Cardiac fibroblast (primary cell): ENCODE measurements at regions not wholly inside any gene's neighbourhood (a gene's known extent, or its start where the extent isn't known, plus 50 kb on each side); places are given as distances from the start of the nearest gene placed in this dataset.
"Not testable (repeated sequence)": the region's sequence is repeated elsewhere in the genome, so short reads cannot be mapped to it uniquely, and the experiment has no call there.

Experiments used
- DNase-seq, 2 donors: peaks; one replicate each; pipeline versions ENCODE4 v3.0.0 to v3.0.0-alpha.2; 2010; ENCODE audit warnings: low read depth in 2 of 2
- H3K4me3 ChIP-seq, 2 donors: replicated peaks in 1 of 2; 1 replicate in 1 of 2; 2 replicates in 1 of 2; pipeline ENCODE4 v1.5.1; 2011; ENCODE audit warnings: low read depth in 2 of 2, low read length in 2 of 2, mild to moderate bottlenecking in 2 of 2, moderate library complexity in 1 of 2
- TF ChIP-seq, protein P1 (sequence below): IDR thresholded peaks from one replicate; pipeline ENCODE4 v1.5.1; 2011; ENCODE audit warnings: low read depth, mild to moderate bottlenecking, low read length, inconsistent platforms

DNA sequence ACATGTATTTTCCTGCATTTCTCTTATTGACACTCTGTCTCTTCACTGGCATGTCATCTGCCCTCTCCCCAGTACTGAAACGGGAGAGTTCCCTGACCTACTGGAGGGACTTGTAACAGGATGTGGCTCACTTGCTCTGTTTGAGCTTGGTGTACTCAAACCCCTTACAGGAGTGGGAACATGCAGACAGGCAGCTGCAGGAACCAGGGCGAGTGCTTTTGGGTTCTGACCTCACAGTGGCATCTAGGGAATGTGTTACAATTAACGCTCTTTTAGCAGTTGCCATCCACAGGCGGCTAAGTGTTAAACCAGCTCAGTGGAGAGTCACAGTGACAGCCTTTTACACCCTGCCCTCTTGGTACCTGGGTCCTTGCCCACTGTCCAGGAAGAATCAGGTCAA, 300.3 kb upstream of the GRAMD2B start:
- TF ChIP-seq, protein P1, sequence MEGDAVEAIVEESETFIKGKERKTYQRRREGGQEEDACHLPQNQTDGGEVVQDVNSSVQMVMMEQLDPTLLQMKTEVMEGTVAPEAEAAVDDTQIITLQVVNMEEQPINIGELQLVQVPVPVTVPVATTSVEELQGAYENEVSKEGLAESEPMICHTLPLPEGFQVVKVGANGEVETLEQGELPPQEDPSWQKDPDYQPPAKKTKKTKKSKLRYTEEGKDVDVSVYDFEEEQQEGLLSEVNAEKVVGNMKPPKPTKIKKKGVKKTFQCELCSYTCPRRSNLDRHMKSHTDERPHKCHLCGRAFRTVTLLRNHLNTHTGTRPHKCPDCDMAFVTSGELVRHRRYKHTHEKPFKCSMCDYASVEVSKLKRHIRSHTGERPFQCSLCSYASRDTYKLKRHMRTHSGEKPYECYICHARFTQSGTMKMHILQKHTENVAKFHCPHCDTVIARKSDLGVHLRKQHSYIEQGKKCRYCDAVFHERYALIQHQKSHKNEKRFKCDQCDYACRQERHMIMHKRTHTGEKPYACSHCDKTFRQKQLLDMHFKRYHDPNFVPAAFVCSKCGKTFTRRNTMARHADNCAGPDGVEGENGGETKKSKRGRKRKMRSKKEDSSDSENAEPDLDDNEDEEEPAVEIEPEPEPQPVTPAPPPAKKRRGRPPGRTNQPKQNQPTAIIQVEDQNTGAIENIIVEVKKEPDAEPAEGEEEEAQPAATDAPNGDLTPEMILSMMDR: no peak
- no peak for DNase-seq
- H3K4me3 ChIP-seq: no peak overlapping the region

DNA sequence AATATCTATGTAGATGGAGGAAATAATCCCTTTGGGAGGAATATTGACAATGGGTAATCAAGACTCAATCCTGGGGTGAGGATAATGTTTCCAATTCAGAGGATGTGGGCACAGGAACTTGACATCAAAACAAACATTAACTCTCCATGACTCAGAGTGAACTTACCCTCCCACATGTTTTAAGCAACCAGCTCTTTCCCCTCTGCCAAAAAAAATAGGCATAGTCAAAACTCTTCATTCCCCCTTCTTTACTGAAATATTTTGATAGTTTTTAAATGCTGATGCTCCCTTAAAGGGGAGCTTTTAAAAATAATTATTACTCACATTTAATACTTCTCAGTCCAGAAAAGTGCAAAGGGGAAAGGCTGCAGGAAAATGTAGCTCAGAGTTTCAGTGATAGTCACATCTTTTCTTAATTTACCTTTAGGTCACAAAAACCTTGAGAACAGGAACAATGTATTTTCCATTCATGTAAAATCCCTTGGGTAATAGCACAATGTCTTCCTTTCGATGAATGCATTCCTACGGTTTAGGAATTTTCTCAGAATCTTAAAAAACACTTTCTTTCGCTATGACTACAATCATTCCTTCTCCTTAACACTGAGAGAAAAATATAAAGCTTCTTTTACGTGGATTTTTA, 298.4 kb upstream of the GRAMD2B start:
- peak; percentile 74 to 84 for DNase-seq
- H3K4me3 ChIP-seq: no peak overlapping the region
- TF ChIP-seq, protein P1: no peak

DNA sequence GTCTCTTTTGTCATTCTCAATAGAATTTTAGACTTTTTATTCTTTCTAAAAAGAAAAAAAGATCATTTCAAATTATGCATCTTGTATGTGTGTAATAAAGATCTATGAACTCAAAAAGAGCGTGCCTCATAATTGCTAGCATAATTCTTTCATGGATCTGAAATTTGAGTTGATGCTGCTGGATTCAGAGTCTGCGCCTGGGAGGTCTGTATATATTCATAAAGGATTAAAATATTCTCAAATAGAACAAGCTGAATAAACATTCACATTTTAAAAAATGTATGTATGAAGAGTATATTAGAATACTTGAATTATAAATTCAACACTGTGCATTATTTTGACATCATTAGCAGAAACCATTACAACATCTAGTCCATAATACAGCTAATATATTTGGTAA, 297.8 kb upstream of the GRAMD2B start:
- DNase-seq: no peak
- no peak overlapping the region for H3K4me3 ChIP-seq
- TF ChIP-seq, protein P1: no peak

DNA sequence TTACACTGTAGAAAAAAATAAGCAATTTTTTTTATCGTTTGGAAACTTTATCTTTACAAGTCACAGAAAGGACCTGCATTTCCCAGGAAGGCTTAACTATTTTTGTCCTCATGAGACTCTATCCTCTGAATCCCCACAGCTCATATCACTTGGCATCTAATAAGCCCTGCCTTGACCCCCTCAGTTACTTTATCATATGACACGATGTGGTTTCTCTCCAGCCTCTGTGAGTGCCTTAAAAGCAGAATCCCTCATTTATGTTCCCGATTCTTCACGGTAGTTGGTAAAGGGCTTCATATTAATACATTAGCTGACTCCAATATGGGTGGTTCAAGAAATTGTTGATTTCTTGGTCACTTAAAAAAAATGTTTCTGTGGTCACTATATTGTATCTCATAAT, 296.6 kb upstream of the GRAMD2B start:
- TF ChIP-seq, protein P1: no peak
- no peak for DNase-seq
- H3K4me3 ChIP-seq: no peak overlapping the region

DNA sequence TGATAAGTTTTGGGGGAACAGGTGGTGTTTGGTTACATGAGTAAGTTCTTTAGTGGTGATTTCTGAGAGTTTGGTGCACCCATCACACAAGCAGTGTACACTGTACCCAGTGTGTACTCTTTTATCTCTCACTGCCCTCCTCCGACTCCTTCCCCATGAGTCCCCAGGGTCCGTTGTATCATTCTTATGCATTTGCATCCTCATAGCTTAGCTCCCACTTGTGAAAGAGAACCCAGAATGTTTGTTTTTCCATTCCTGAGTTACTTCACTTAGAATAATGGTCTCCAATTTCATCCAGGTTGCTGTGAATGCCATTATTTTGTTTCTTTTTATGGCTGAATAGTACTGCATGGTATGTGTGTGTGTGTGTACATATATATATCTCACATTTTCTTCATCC, 295.8 kb upstream of the GRAMD2B start:
- DNase-seq: peak in 1 of 2 donors; percentile 80

DNA sequence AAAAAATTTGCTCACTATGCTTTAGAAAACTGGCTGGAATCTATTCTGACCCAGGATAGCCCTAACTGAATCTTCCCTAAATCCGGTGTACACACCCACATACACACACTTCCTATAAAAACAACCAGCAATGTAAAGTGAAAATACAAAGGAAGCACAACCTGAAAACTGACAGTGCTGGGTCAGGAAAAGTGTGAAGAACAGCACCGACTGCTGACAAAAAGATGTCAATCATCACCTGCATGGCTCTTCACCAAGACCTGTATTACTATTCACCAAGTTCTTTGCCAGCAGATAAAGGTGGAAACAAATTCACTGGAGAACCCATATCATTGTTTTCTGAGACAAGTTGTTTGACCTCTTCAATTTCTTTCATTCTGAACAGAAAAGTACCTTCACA, 293.8 kb upstream of the GRAMD2B start:
- TF ChIP-seq, protein P1: no peak
- H3K4me3 ChIP-seq: no peak overlapping the region
- no peak for DNase-seq

More for the DNA sequence above, 295.8 kb upstream of the GRAMD2B start:
- not testable (repeated sequence) for H3K4me3 ChIP-seq

DNA sequence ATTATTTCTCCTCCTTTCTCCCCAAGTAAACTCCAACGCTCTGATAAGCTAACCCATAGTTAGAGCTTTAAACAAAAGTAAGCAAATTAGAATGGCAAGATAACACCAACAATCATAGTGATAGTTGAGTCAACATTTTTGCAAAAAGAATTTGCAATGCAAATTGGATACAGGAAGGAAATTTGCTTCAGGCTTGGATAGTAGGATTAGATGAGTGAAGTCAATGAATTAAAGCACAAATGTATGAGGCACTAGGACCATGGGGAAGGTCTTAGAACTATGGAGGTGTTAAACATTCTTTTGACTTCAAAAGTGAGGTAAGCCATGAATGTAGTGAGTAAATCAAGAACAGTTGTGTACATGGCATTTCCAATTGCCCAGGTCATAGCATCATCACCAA, 289.8 kb upstream of the GRAMD2B start:
- no peak for DNase-seq
- TF ChIP-seq, protein P1: no peak
- H3K4me3 ChIP-seq: no peak overlapping the region
